ENCODE measurements at regions not wholly inside any gene's neighbourhood (a gene's known extent, or its start where the extent isn't known, plus 50 kb on each side); places are given as distances from the start of the nearest gene placed in this dataset.

DNA sequence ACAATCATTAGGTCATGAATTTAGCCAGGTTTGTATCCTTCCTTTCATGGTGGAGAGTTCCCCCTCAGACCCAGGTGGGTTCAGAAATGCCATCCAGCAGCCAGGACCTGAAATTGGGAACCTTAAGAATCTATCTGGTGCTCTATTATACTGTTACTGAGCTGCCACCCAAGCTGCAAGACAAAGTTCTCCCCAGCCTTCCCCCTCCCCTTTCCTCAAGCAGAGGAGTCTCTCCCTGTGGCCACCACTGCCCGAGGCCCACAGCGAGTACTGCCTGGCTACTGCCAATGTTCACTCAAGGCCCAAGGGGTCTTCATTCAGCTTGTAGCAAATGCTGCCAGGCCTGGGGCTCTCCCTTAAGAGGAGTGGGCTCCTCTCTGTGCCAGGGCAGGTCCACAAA lies 133.8 kb downstream of the TMEM38B start:
- DNase-seq = no peak

- no peak for DNase-seq
These were observed 134.4 kb downstream of the TMEM38B start for GRCh38 chr9:105828596-105829213.

DNA sequence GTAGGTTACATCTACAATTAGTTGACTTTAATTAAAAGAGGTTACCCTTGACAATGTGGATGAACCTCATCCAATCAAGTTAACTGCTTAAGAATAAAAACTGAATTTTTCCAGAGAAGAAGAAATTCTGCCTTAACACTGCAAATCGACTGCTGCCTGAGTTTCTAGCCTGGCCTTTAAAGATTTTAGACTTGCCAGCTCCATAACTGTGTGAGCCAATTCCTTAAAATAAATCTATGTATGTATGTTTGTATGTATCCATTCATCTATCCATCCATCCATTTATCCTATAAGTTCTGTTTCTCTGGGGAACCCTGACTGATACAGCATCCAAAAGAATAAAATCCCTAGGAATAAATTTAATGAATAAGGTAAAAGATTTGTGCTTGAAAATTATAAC lies 136.1 kb downstream of the TMEM38B start:
- DNase-seq = no peak

- no peak for DNase-seq
These were observed 137.9 kb downstream of the TMEM38B start for GRCh38 chr9:105832096-105832710.

- DNase-seq = no peak
These were observed 139.1 kb downstream of the TMEM38B start for GRCh38 chr9:105833271-105833975.

- no peak for DNase-seq
These were observed 140.1 kb downstream of the TMEM38B start for GRCh38 chr9:105834404-105834803.

GRCh38 chr9:105835721-105836120 lies 141.4 kb downstream of the TMEM38B start:
- peak; percentile 54 for DNase-seq

GRCh38 chr9:105836936-105837660 lies 142.8 kb downstream of the TMEM38B start:
- DNase-seq = no peak

DNA sequence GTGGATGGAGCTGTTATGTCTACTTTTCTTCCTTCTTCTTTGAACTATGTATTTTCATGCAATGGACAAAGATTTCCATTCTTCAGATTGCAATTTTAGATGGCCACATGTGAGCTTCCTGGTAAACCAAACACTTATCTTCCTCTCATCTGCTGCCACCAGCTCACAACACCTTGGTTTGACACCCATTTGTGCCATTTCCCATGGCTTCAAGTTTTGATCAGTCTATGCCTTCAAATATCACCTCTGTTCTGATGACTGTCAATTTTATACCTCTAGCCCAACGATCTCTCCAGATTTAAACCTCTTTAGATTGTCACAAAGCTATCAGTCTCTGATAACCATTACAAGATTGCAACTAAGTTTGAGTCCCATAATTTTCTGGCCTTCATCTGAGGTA lies 147.2 kb downstream of the TMEM38B start:
- no peak for DNase-seq

GRCh38 chr9:105842023-105842644 lies 147.8 kb downstream of the TMEM38B start:
- DNase-seq = no peak

- no peak for DNase-seq
These were observed 152.5 kb downstream of the TMEM38B start for GRCh38 chr9:105846825-105847224.

- DNase-seq = no peak
These were observed 156.6 kb downstream of the TMEM38B start for GRCh38 chr9:105850852-105851500.

DNA sequence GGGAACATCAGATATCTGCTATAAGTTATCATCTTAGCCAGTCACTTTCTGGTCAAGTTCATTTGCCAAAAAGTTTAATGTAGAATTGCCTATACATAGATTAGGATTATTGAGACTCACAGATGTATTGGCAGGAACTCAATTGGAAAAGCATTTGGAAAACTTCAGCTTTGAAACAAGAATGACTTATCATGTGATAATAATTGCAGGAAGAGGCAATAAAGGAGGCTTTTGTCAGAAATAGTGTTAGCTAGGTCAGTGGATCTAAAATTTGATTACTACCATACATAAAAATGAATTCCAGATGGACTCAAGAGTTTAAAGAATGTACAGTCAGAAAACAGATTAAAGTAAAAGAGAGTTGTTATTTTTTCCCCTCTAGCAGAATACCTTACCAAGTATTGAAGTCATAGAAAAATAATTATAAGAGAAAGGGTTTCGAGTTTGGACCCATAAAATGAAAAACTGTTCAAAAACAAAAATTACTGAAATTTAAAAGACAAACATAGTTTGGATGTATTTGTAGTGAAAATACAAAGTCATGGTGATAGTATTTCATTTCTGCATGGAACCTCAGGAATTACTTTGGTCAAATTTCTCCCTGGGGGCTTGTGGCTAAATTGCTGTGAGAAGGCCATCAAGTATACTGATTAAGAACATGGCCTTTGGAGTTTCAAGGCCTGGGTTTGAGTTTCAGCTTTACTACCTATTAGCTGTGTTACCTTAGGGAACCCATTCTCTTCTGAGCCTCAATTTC lies 159.9 kb downstream of the TMEM38B start:
- no peak for DNase-seq

DNA sequence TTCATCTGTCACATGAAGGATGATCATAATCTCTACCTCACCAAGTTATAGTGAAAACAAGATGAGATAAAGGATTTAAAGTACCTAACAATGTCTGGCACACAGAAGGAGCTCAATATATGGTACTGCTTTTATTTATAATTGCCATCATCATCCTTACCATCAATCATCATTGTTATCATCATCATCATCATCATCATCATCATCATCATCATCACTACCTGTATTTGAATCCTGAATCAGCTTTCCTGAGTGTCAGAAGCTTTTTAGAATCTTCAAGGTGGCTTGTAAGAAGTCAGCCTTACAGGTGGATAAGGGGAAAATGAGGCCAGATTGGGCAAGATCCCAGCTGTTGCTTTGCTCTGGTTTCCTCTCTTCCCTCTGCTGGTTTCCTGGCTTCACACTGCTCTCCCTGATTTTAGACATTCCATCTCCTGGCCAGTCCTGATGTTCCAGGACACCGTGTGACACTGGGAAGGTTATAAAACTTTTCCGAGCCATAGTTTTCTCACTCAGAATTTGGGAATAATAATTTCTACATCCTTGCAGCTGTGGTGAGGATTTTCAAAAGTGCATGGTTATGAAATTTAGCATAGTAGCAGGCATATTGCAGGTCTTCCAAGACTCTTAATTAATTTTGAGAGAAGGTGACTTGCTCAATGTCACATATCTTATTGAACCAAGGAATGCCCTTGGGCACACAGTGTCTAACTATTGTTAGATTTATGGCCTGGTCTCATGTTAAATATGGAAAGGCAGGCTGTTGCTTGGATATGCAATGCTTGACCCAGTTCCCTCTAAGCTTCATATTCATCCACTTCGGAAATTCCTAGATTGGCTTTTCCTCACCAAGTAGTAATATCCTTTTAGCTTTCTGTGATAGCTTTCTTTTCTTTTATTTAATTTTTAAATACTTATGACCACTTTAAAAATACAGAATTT lies 160.7 kb downstream of the TMEM38B start:
- DNase-seq = no peak

GRCh38 chr9:105855987-105856386 lies 161.6 kb downstream of the TMEM38B start:
- DNase-seq = no peak

DNA sequence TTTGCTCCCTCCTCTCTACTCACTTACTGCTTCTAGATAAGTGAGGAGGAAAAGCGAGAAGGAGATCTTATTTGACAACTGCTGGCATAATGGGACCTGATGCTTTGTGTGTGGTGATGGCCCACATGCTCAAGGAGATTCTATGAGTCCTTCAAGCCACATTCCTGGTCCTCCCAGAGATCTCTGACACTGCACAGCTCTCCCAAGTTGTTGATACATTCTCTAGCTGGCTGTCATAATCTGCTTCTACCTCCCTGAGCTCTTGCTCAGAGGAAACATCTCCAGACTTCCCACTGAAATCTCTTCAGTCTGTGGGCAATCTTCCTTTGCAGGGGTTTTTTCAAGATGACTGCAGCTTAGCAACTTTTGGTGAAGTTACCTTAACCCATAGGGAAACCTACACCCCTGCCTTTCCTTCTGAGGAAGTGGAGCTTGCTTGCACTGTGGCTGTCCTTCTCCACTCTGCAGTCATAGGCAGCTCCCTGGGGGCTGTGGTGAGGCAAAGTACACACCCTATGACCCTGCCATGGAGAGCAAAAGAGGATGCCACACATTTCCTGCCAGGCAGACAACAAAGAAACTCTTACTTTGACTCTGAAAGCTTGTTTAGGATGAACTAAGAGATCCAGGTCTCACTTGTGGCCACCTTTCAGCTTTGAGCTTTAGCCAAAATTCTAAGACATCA lies 163.8 kb downstream of the TMEM38B start:
- no peak for DNase-seq

DNA sequence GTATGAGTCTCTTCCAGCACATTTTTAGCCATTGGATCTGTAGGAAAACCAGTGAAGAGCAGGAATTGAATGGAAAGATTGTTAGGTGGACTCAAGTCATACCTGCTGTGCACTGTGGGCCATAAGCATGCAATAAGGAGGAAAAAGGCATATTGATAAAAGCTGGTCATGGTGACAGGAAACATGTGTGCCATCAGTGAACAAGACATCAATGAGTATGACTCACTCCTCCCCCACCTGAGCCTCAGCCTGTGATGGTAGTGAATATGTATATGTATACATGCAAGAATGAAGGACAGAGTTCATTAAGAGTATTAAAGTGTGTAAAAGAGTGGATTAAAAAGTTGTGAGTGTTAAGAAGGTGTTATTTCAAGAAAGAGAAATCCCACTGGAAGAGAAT lies 164.5 kb downstream of the TMEM38B start:
- no peak for DNase-seq

DNA sequence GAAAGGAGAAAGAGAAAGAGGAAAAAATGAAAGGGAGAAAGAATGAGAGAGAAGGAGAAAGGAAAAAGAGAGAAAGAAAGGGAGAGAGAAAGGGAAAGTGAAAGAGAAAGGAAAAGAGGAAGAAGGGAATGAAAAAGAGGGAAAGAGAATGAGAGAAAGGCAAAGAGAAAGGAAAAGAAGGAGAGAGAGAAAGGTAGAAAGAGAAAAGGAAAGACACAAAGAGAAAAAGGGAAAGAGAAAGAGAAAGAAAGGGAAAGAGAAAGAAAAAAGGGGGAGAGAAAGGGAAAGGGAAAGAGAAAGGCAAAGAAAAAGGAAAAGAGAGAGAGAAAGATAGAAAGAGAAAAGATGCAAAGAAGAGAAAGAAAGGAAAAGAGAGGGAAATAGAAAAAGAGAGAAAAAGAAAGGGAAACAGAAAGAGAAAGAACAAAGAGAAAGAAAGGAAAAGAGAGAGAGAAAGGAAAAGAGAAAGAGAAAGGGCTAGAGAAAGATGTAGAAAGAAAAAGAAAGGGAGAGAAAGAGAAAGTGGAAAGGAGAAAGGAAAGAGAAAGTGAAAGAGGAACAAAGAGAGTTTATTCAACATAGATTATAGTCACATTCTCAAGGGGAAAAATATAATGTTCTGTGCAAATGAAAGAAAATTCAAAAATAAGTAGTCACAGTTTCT lies 165.2 kb downstream of the TMEM38B start:
- no peak for DNase-seq

GRCh38 chr9:105860516-105860915 lies 166.2 kb downstream of the TMEM38B start:
- no peak for DNase-seq

GRCh38 chr9:105861972-105862371 lies 167.6 kb downstream of the TMEM38B start:
- DNase-seq = no peak
